ENCODE measurements at regions not wholly inside any gene's neighbourhood (a gene's known extent, or its start where the extent isn't known, plus 50 kb on each side); places are given as distances from the start of the nearest gene placed in this dataset.

DNA sequence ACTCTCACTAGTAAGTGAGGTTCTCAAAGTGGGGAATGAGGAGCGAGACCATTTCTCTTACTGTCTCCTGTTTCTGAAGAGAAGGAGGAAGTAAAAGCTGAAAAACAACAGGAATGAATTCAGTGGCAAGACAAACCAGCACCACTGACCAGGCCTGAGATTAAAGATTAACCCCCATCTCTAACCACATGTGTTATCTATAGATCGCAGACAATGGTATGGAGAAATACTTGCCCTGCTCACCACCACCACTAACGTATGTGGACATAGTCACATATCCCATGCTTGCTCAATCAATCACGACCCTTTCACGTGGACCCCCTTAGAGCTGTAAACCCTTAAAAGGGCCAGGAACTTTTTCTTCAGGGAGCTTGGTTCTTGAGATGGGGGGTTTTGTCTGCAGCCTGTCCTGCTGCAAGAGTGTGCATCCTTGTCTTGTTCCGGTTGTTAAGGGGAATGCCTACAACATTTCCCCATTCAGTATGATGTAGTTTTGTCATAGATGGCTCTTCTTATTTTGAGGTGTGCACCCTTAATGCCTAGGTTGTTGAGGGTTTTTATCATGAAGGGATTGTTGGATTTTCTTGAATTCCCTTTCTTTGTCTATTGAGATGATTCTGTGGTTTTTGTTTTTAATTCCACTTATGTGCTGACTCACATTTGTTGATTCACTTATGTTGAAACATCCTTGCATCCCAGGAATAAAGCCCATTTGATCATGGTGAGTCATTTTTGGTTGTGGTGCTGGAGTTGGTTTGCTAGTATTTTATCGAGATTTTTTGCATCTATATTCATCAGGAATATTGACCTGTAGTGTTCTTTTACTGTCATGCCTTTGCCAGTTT is 698.8 kb upstream of the LMO3 start:
- TF ChIP-seq POLR2AphosphoS5 (IDR thresholded peaks at IDR 0.05) = no peak
- TF ChIP-seq, protein P1, sequence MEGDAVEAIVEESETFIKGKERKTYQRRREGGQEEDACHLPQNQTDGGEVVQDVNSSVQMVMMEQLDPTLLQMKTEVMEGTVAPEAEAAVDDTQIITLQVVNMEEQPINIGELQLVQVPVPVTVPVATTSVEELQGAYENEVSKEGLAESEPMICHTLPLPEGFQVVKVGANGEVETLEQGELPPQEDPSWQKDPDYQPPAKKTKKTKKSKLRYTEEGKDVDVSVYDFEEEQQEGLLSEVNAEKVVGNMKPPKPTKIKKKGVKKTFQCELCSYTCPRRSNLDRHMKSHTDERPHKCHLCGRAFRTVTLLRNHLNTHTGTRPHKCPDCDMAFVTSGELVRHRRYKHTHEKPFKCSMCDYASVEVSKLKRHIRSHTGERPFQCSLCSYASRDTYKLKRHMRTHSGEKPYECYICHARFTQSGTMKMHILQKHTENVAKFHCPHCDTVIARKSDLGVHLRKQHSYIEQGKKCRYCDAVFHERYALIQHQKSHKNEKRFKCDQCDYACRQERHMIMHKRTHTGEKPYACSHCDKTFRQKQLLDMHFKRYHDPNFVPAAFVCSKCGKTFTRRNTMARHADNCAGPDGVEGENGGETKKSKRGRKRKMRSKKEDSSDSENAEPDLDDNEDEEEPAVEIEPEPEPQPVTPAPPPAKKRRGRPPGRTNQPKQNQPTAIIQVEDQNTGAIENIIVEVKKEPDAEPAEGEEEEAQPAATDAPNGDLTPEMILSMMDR (IDR thresholded peaks at IDR 0.05) = no peak
- TF ChIP-seq EP300 (IDR thresholded peaks at IDR 0.05) = no peak
- no peak for TF ChIP-seq POLR2A (IDR thresholded peaks at IDR 0.05; ENCODE audit: low read depth)
